ENCODE measurements at regions not wholly inside any gene's neighbourhood (a gene's known extent, or its start where the extent isn't known, plus 50 kb on each side); places are given as distances from the start of the nearest gene placed in this dataset.

GRCh38 chr3:135393898-135394525 lies 571.5 kb upstream of the PPP2R3A start (continued):
- TF ChIP-seq THAP12 (CRISPR knock-in tag; IDR thresholded peaks at IDR 0.05): no peak
- TF ChIP-seq ETV1 (tag; conservative IDR thresholded peaks at IDR 0.05; ENCODE audit: low read depth): no peak
- no peak for TF ChIP-seq FIP1L1 (IDR thresholded peaks at IDR 0.05; ENCODE audit: low read depth, low read length, poor library complexity, severe bottlenecking)
- TF ChIP-seq REST (IDR thresholded peaks at IDR 0.05; ENCODE audit: borderline replicate concordance): no peak
- TF ChIP-seq REST (CRISPR knock-in tag; IDR thresholded peaks at IDR 0.05; ENCODE audit: low read depth): no peak
- no peak for TF ChIP-seq ZNF644 (tag; IDR thresholded peaks at IDR 0.05; ENCODE audit: low read depth)
- no peak for TF ChIP-seq TCFL5 (CRISPR knock-in tag; conservative IDR thresholded peaks at IDR 0.05)
- TF ChIP-seq, protein P1, sequence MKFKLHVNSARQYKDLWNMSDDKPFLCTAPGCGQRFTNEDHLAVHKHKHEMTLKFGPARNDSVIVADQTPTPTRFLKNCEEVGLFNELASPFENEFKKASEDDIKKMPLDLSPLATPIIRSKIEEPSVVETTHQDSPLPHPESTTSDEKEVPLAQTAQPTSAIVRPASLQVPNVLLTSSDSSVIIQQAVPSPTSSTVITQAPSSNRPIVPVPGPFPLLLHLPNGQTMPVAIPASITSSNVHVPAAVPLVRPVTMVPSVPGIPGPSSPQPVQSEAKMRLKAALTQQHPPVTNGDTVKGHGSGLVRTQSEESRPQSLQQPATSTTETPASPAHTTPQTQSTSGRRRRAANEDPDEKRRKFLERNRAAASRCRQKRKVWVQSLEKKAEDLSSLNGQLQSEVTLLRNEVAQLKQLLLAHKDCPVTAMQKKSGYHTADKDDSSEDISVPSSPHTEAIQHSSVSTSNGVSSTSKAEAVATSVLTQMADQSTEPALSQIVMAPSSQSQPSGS (CRISPR knock-in tag; IDR thresholded peaks at IDR 0.05): no peak
- TF ChIP-seq NFATC3 (IDR thresholded peaks at IDR 0.05): no peak
- TF ChIP-seq OTX1 (CRISPR knock-in tag; IDR thresholded peaks at IDR 0.05): no peak

Measured in K562 (cell line).